Osteocyte (in vitro differentiated cells): ENCODE measurements at regions not wholly inside any gene's neighbourhood (a gene's known extent, or its start where the extent isn't known, plus 50 kb on each side); places are given as distances from the start of the nearest gene placed in this dataset.
A peak's percentile ranks its signal among the peaks of the same experiment; 100 is the strongest.

ENCODE experiments used
- DNase-seq: peaks from one replicate; pipeline ENCODE4 v3.0.0; 2021; ENCODE audit warnings: mixed read lengths; ENCODE audit not compliant: unreplicated experiment; ENCODE audit errors: extremely low spot score
- H3K27ac Mint-ChIP-seq: one replicate; pipeline ENCODE4 v1.8.0; 2021; ENCODE audit warnings: mild to moderate bottlenecking, mixed read lengths; ENCODE audit not compliant: unreplicated experiment
- H3K27me3 Mint-ChIP-seq: one replicate; pipeline ENCODE4 v1.8.0; 2021; ENCODE audit warnings: mixed read lengths; ENCODE audit not compliant: unreplicated experiment
- H3K36me3 Mint-ChIP-seq: one replicate; pipeline ENCODE4 v1.8.0; 2021; ENCODE audit warnings: mixed read lengths; ENCODE audit not compliant: unreplicated experiment
- H3K4me1 Mint-ChIP-seq: one replicate; pipeline ENCODE4 v1.8.0; 2021; ENCODE audit warnings: mixed read lengths; ENCODE audit not compliant: unreplicated experiment
- H3K4me3 Mint-ChIP-seq: one replicate; pipeline ENCODE4 v1.8.0; 2021; ENCODE audit warnings: mild to moderate bottlenecking, moderate library complexity, mixed read lengths; ENCODE audit not compliant: unreplicated experiment
- H3K9me3 Mint-ChIP-seq: one replicate; pipeline ENCODE4 v1.8.0; 2021; ENCODE audit warnings: mixed read lengths; ENCODE audit not compliant: unreplicated experiment
- CTCF ChIP-seq: fragments of 200-600 bp; sonication (generic); IDR thresholded peaks from 2 replicates; pipeline ENCODE4 v1.5.0; 2021; ENCODE audit warnings: antibody characterized with exemption, mild to moderate bottlenecking, moderate library complexity

- Mint-ChIP-seq H3K4me1 (peaks cover 21% of the 10 kb centered on the region), H3K36me3 (no peaks in the 10 kb centered on the region), H3K27me3 (no peaks in the 10 kb centered on the region), H3K27ac (peak overlapping the region; percentile 33), H3K9me3 (no peaks in the 10 kb centered on the region), H3K4me3 (no peak overlapping the region)
- no peak for TF ChIP-seq CTCF
- DNase-seq, result no peak
Measured at GRCh38 chr2:164388511-164388910, 232.8 kb downstream of the GRB14 start.

GRCh38 chr2:164386231-164386630, 235.1 kb downstream of the GRB14 start:
- Mint-ChIP-seq H3K4me1 (peaks cover 21% of the 10 kb centered on the region), H3K27ac (no peak overlapping the region)

GRCh38 chr2:164384434-164384833, 236.8 kb downstream of the GRB14 start:
- H3K9me3 Mint-ChIP-seq, result no peaks in the 10 kb centered on the region

More at GRCh38 chr2:164386231-164386630, 235.1 kb downstream of the GRB14 start:
- DNase-seq, result no peak
- no peak overlapping the region for H3K4me3 Mint-ChIP-seq
- H3K27me3 Mint-ChIP-seq, result no peaks in the 10 kb centered on the region
- no peaks in the 10 kb centered on the region for H3K9me3 Mint-ChIP-seq
- no peak for TF ChIP-seq CTCF
- H3K36me3 Mint-ChIP-seq, result no peaks in the 10 kb centered on the region

GRCh38 chr2:164371916-164372315, 249.4 kb downstream of the GRB14 start:
- Mint-ChIP-seq H3K4me3 (no peak overlapping the region), H3K27me3 (no peaks in the 10 kb centered on the region), H3K27ac (no peak overlapping the region), H3K36me3 (no peaks in the 10 kb centered on the region), H3K9me3 (no peaks in the 10 kb centered on the region), H3K4me1 (peaks cover 18% of the 10 kb centered on the region)
- no peak for TF ChIP-seq CTCF
- DNase-seq, result no peak

More at GRCh38 chr2:164384434-164384833, 236.8 kb downstream of the GRB14 start:
- Mint-ChIP-seq H3K4me3 (no peak overlapping the region), H3K27me3 (no peaks in the 10 kb centered on the region), H3K36me3 (no peaks in the 10 kb centered on the region), H3K27ac (no peak overlapping the region), H3K4me1 (peaks cover 21% of the 10 kb centered on the region)
- TF ChIP-seq CTCF, result no peak
- DNase-seq, result no peak

GRCh38 chr2:164369366-164369765, 251.9 kb downstream of the GRB14 start:
- Mint-ChIP-seq H3K4me3 (no peak overlapping the region), H3K36me3 (no peaks in the 10 kb centered on the region), H3K27me3 (no peaks in the 10 kb centered on the region), H3K4me1 (peaks cover 18% of the 10 kb centered on the region), H3K27ac (peak overlapping the region; percentile 9), H3K9me3 (no peaks in the 10 kb centered on the region)
- no peak for TF ChIP-seq CTCF
- DNase-seq, result no peak
